ENCODE measurements at regions not wholly inside any gene's neighbourhood (a gene's known extent, or its start where the extent isn't known, plus 50 kb on each side); places are given as distances from the start of the nearest gene placed in this dataset.

- no peak overlapping the region for H3K4me3 ChIP-seq (ENCODE audit: low read length)
- TF ChIP-seq CTCF (conservative IDR thresholded peaks at IDR 0.05) = no peak
- Mint-ChIP-seq H3K27ac (no peak overlapping the region), H3K4me3 (no peak overlapping the region), H3K27me3 (ENCODE audit: insufficient read depth) (no peaks in the 10 kb centered on the region), H3K9me3 (peaks cover 9% of the 10 kb centered on the region), H3K36me3 (ENCODE audit: low read depth) (peaks cover 3% of the 10 kb centered on the region), H3K4me1 (peaks cover 9% of the 10 kb centered on the region)
- DNase-seq = no peak
- no peak overlapping the region for H3K9ac ChIP-seq (ENCODE audit: extremely low read depth, low read length, poor library complexity, severe bottlenecking)
- no peaks in the 10 kb centered on the region for H3K36me3 ChIP-seq (ENCODE audit: control insufficient read depth, insufficient read depth, low read length)
- WGBS, 2 experiments (ENCODE audit: insufficient coverage in 1 of 2, insufficient read length in 1 of 2) = 70 to 75% methylated on average over 2 of the region's 2 CpGs
- peaks cover 13% of the 10 kb centered on the region for H3K9me3 ChIP-seq (ENCODE audit: control insufficient read depth, low read length)
- no peak overlapping the region for H3K27ac ChIP-seq (ENCODE audit: low read depth, low read length)
- peaks cover 5% of the 10 kb centered on the region for H3K4me1 ChIP-seq (ENCODE audit: control insufficient read depth, insufficient read depth, low read length)
- H3K27me3 ChIP-seq (ENCODE audit: control insufficient read depth, insufficient read depth, low read length, poor library complexity, severe bottlenecking) = no peaks in the 10 kb centered on the region
Measured at GRCh38 chr18:37653618-37654017, 88.0 kb upstream of the CELF4 start.

- Mint-ChIP-seq H3K9me3 (peaks cover 36% of the 10 kb centered on the region), H3K27me3 (ENCODE audit: insufficient read depth) (no peaks in the 10 kb centered on the region), H3K36me3 (ENCODE audit: low read depth) (peaks cover 3% of the 10 kb centered on the region), H3K27ac (no peak overlapping the region), H3K4me3 (no peak overlapping the region), H3K4me1 (peaks cover 9% of the 10 kb centered on the region)
- DNase-seq = no peak
- peaks cover 5% of the 10 kb centered on the region for H3K4me1 ChIP-seq (ENCODE audit: control insufficient read depth, insufficient read depth, low read length)
- no peak for TF ChIP-seq CTCF (conservative IDR thresholded peaks at IDR 0.05)
- H3K4me3 ChIP-seq (ENCODE audit: low read length) = no peak overlapping the region
- H3K9ac ChIP-seq (ENCODE audit: extremely low read depth, low read length, poor library complexity, severe bottlenecking) = no peak overlapping the region
- peaks cover 23% of the 10 kb centered on the region for H3K9me3 ChIP-seq (ENCODE audit: control insufficient read depth, low read length)
- WGBS, 2 experiments (ENCODE audit: insufficient coverage in 1 of 2, insufficient read length in 1 of 2) = 100% methylated on average over 1 of the region's 1 CpG; no CpG with 5 or more reads in 1 of the 2 experiments
- no peaks in the 10 kb centered on the region for H3K27me3 ChIP-seq (ENCODE audit: control insufficient read depth, insufficient read depth, low read length, poor library complexity, severe bottlenecking)
- H3K36me3 ChIP-seq (ENCODE audit: control insufficient read depth, insufficient read depth, low read length) = no peaks in the 10 kb centered on the region
- no peak overlapping the region for H3K27ac ChIP-seq (ENCODE audit: low read depth, low read length)
Measured at GRCh38 chr18:37649930-37650329, 84.3 kb upstream of the CELF4 start.

- Histone ChIP-seq H3K36me3 (ENCODE audit: control insufficient read depth, insufficient read depth, low read length) (no peaks in the 10 kb centered on the region), H3K9me3 (ENCODE audit: control insufficient read depth, low read length) (peaks cover 27% of the 10 kb centered on the region), H3K27ac (ENCODE audit: low read depth, low read length) (no peak overlapping the region), H3K4me1 (ENCODE audit: control insufficient read depth, insufficient read depth, low read length) (peaks cover 5% of the 10 kb centered on the region), H3K4me3 (ENCODE audit: low read length) (no peak overlapping the region), H3K9ac (ENCODE audit: extremely low read depth, low read length, poor library complexity, severe bottlenecking) (no peak overlapping the region), H3K27me3 (ENCODE audit: control insufficient read depth, insufficient read depth, low read length, poor library complexity, severe bottlenecking) (no peaks in the 10 kb centered on the region)
- no peak for DNase-seq
- no peak overlapping the region for H3K27ac Mint-ChIP-seq
- TF ChIP-seq CTCF (conservative IDR thresholded peaks at IDR 0.05) = no peak
- H3K4me1 Mint-ChIP-seq = peaks cover 7% of the 10 kb centered on the region
- peaks cover 38% of the 10 kb centered on the region for H3K9me3 Mint-ChIP-seq
- no peak overlapping the region for H3K4me3 Mint-ChIP-seq
- peaks cover 3% of the 10 kb centered on the region for H3K36me3 Mint-ChIP-seq (ENCODE audit: low read depth)
- H3K27me3 Mint-ChIP-seq (ENCODE audit: insufficient read depth) = no peaks in the 10 kb centered on the region
Measured at GRCh38 chr18:37649416-37649815, 83.8 kb upstream of the CELF4 start.

Data from endodermal cell (in vitro differentiated cells).